ENCODE measurements at regions not wholly inside any gene's neighbourhood (a gene's known extent, or its start where the extent isn't known, plus 50 kb on each side); places are given as distances from the start of the nearest gene placed in this dataset.
"Not testable (repeated sequence)": the region's sequence is repeated elsewhere in the genome, so short reads cannot be mapped to it uniquely, and the experiment has no call there.

DNA sequence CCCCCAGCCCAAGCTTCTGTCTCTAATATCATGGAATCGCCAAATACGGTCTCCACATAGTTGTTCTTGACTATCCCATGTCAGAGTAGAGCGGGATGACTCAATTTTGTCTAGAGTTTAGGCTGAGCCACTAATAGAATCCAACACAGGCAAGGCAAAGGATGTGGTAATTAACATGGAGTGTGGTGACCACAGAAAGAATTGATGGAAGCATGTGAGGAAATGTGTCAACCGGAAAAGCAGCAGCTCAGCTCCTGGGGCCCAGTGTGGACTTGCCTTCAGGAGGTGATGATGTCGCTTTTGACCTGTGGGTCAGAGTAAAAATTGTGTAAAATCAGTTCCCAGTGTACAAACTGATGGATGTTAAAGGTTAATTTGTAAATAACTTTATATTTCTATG lies 139.3 kb upstream of the KLF6 start:
- Histone ChIP-seq H3K4me1 (peaks cover 0 to 24% of the 10 kb centered on the region in 2 donors), H3K36me3 (no peaks in the 10 kb centered on the region), H3K27ac (no peak overlapping the region), H3K27me3 (no peaks in the 10 kb centered on the region), H3K4me3 (no peak overlapping the region), H3K9me3 (no peaks in the 10 kb centered on the region)
- no peak for DNase-seq (ENCODE audit: low spot score)
- TF ChIP-seq, protein P1, sequence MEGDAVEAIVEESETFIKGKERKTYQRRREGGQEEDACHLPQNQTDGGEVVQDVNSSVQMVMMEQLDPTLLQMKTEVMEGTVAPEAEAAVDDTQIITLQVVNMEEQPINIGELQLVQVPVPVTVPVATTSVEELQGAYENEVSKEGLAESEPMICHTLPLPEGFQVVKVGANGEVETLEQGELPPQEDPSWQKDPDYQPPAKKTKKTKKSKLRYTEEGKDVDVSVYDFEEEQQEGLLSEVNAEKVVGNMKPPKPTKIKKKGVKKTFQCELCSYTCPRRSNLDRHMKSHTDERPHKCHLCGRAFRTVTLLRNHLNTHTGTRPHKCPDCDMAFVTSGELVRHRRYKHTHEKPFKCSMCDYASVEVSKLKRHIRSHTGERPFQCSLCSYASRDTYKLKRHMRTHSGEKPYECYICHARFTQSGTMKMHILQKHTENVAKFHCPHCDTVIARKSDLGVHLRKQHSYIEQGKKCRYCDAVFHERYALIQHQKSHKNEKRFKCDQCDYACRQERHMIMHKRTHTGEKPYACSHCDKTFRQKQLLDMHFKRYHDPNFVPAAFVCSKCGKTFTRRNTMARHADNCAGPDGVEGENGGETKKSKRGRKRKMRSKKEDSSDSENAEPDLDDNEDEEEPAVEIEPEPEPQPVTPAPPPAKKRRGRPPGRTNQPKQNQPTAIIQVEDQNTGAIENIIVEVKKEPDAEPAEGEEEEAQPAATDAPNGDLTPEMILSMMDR (IDR thresholded peaks at IDR 0.05), result no peak

DNA sequence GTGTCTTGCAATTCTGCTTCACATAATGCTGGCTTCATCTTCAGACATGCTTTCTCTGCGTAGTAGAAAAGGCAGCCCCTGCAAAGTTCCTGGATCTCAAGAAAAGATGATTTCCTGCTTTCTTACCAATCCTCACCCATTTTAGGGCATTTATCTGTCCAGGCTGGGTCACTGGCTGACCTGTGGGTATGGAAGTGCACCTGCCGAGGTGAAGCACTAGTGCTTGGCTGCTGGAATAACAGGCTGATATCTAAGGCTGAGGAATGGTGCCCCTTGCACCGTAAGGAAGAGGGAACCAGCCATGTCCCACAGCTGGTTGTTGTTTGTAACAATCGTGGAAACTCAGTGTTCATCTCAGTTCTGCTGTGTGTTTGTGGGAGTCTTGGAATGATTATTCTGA lies 138.0 kb upstream of the KLF6 start:
- H3K27ac ChIP-seq, result no peak overlapping the region
- TF ChIP-seq, protein P1 (IDR thresholded peaks at IDR 0.05), result no peak
- no peaks in the 10 kb centered on the region for H3K36me3 ChIP-seq

DNA sequence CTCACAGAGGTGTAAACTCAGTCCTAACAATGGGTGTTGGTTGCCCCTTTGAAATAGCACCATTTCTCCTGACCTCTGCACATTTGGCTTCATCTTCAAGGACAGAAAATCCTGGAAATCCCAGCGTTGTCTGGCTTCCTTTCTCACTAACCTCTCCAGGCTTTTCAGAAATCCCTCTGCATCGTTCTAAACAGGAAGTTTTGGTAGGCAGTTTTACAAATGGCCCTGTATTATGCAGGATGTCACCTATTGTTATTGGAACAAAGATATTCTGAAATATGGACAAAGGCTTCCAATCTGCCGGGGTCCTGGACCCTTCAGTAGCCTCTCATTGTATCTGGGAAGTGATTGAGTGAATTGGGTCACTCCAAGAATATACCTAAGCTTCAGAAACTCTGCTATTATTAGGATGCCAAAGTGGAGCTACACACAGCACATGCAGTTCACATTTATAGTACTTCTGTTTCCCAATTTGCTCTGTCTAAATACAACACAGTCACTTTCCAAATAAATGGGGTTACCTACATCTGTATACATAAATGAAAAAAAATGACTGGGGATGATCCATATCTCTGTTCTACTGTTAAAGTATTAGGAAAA lies 134.8 kb upstream of the KLF6 start:
- Histone ChIP-seq H3K4me1 (peaks cover 0 to 17% of the 10 kb centered on the region in 2 donors), H3K4me3 (no peak overlapping the region)

More for the DNA sequence above, 138.0 kb upstream of the KLF6 start:
- DNase-seq (ENCODE audit: low spot score), result no peak
- peaks cover 0 to under 1% of the 10 kb centered on the region in 2 donors for H3K9me3 ChIP-seq
- H3K4me3 ChIP-seq, result no peak overlapping the region
- no peaks in the 10 kb centered on the region for H3K27me3 ChIP-seq
- H3K4me1 ChIP-seq, result peaks cover 0 to 25% of the 10 kb centered on the region in 2 donors

DNA sequence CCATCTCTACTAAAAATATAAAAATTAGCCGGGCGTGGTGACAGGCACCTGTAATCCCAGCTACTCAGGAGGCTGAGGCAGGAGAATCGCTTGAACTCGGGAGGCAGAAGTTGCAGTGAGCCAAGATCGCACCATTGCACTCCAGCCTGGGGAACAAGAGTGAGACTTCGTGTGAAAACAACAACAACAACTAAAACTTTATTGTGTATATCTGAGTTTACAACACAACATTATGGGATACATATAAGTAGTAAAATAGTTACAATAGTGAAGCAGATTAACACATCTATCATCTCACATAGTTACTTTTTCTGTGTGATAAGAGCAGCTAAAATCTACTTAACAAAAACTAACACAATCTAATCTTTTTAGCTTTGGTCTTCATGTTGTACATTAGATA lies 132.4 kb upstream of the KLF6 start:
- H3K4me1 ChIP-seq, result peaks cover 0 to 17% of the 10 kb centered on the region in 2 donors
- H3K4me3 ChIP-seq; H3K27me3 ChIP-seq; H3K36me3 ChIP-seq; H3K9me3 ChIP-seq; DNase-seq (ENCODE audit: low spot score); H3K27ac ChIP-seq: not testable (repeated sequence)

More for the DNA sequence above, 134.8 kb upstream of the KLF6 start:
- Histone ChIP-seq H3K9me3 (peaks cover 0 to 3% of the 10 kb centered on the region in 2 donors), H3K36me3 (no peaks in the 10 kb centered on the region), H3K27me3 (no peaks in the 10 kb centered on the region), H3K27ac (peak overlapping the region; percentile 50 to 63)
- TF ChIP-seq, protein P1 (IDR thresholded peaks at IDR 0.05), result no peak
- DNase-seq (ENCODE audit: low spot score), result no peak

- Histone ChIP-seq H3K27me3 (no peaks in the 10 kb centered on the region), H3K9me3 (peaks cover 0 to 3% of the 10 kb centered on the region in 2 donors), H3K4me1 (peaks cover 0 to 5% of the 10 kb centered on the region in 2 donors), H3K4me3 (no peak overlapping the region), H3K36me3 (no peaks in the 10 kb centered on the region), H3K27ac (peak overlapping the region in 1 of 2 donors; percentile 88)
- no peak for DNase-seq (ENCODE audit: low spot score)
- TF ChIP-seq, protein P1 (IDR thresholded peaks at IDR 0.05), result no peak
Observed at GRCh38 chr10:3914733-3915132, 129.7 kb upstream of the KLF6 start.

DNA sequence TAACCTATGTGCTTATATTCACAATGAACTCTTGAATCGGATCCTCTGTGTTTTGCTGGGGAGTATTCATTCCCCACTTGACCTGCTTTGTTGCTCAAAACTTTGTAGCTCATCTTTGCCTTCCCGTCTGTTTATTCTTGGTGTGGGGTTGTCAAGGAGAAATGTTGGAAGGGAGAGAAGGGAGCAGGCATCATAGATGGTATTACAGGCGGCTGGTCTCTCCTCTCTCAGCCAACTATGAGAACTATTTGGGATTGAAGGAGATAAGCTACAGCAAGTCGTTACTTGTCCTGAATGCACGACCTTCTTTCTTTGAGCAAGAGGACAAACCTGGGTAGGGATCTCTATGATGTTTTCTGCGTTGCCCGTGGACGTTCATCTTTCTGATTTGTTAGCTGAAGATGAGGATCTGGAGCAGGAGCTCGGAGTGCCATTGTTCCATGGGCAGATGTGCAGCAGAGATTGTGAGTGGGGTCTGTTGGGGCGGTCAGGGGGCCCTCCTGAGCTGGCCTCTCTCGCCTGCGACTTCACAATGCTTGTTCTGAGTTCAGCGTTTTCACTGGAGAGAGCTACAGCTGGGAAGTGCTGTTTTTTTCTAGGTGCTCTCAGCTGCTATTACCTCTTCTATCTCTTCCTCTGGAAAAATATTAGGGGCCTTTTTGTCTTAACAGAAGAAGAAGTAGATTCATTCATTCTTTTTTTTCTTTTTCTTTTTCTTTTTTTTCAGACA lies 126.9 kb upstream of the KLF6 start:
- H3K9me3 ChIP-seq, result no peaks in the 10 kb centered on the region
- H3K36me3 ChIP-seq, result no peaks in the 10 kb centered on the region
- H3K27ac ChIP-seq, result peak overlapping the region; percentile 66 to 88
- peak overlapping the region; percentile 36 to 38 for H3K4me3 ChIP-seq
- TF ChIP-seq, protein P1 (IDR thresholded peaks at IDR 0.05), result no peak
- DNase-seq (ENCODE audit: low spot score), result no peak
- H3K27me3 ChIP-seq, result no peaks in the 10 kb centered on the region
- peaks cover 0 to 4% of the 10 kb centered on the region in 2 donors for H3K4me1 ChIP-seq

All from right atrium auricular region (tissue), 2 donors.